ENCODE measurements at regions not wholly inside any gene's neighbourhood (a gene's known extent, or its start where the extent isn't known, plus 50 kb on each side); places are given as distances from the start of the nearest gene placed in this dataset.

- no peak for TF ChIP-seq POLR2AphosphoS5 (IDR thresholded peaks at IDR 0.05)
- no peak for TF ChIP-seq EP300 (IDR thresholded peaks at IDR 0.05)
- TF ChIP-seq POLR2A (IDR thresholded peaks at IDR 0.05): no peak
- no peak for TF ChIP-seq CTCF (IDR thresholded peaks at IDR 0.05)
- no peak overlapping the region for H3K27ac ChIP-seq
- H3K27me3 ChIP-seq: no peaks in the 10 kb centered on the region
- H3K4me1 ChIP-seq: peaks cover 0 to 9% (median 0%) of the 10 kb centered on the region in 3 donors
- H3K4me3 ChIP-seq: no peak overlapping the region
- WGBS, 2 donors (ENCODE audit: low coverage in 1 of 2): 100% methylated on average over 1 of the region's 1 CpG
- no peak for ATAC-seq
- H3K36me3 ChIP-seq: no peaks in the 10 kb centered on the region
- no peaks in the 10 kb centered on the region for H3K9me3 ChIP-seq
Observed at GRCh38 chr2:145034511-145034910, 514.6 kb upstream of the ZEB2 start.

GRCh38 chr2:145033438-145033837, 513.5 kb upstream of the ZEB2 start:
- H3K27ac ChIP-seq: no peak overlapping the region

GRCh38 chr2:145032791-145033190, 512.9 kb upstream of the ZEB2 start:
- Histone ChIP-seq H3K4me1 (no peaks in the 10 kb centered on the region), H3K36me3 (no peaks in the 10 kb centered on the region), H3K4me3 (no peak overlapping the region), H3K27me3 (no peaks in the 10 kb centered on the region), H3K27ac (no peak overlapping the region), H3K9me3 (no peaks in the 10 kb centered on the region)
- TF ChIP-seq EP300 (IDR thresholded peaks at IDR 0.05) (no peak), POLR2AphosphoS5 (IDR thresholded peaks at IDR 0.05) (no peak), CTCF (IDR thresholded peaks at IDR 0.05) (no peak)
- ATAC-seq: no peak
- WGBS, 2 donors (ENCODE audit: low coverage in 1 of 2): 78 to 89% methylated on average over 2 of the region's 2 CpGs

More at GRCh38 chr2:145033438-145033837, 513.5 kb upstream of the ZEB2 start:
- Histone ChIP-seq H3K4me1 (peaks cover 0 to 5% (median 0%) of the 10 kb centered on the region in 3 donors), H3K27me3 (no peaks in the 10 kb centered on the region), H3K4me3 (no peak overlapping the region), H3K36me3 (no peaks in the 10 kb centered on the region), H3K9me3 (no peaks in the 10 kb centered on the region)
- no peak for TF ChIP-seq CTCF (IDR thresholded peaks at IDR 0.05)
- ATAC-seq: no peak
- 93 to 100% methylated on average over 1 of the region's 1 CpG for WGBS, 2 donors (ENCODE audit: low coverage in 1 of 2)

GRCh38 chr2:145029873-145030272, 510.0 kb upstream of the ZEB2 start:
- TF ChIP-seq EP300 (IDR thresholded peaks at IDR 0.05): no peak
- no peak for TF ChIP-seq CTCF (IDR thresholded peaks at IDR 0.05)
- TF ChIP-seq POLR2AphosphoS5 (IDR thresholded peaks at IDR 0.05): no peak
- TF ChIP-seq POLR2A (IDR thresholded peaks at IDR 0.05): no peak
- WGBS, 2 donors (ENCODE audit: low coverage in 1 of 2): 18 to 56% methylated on average over 3 of the region's 3 CpGs

GRCh38 chr2:145029081-145029480, 509.2 kb upstream of the ZEB2 start:
- Histone ChIP-seq H3K4me1 (no peaks in the 10 kb centered on the region), H3K4me3 (no peak overlapping the region), H3K9me3 (no peaks in the 10 kb centered on the region), H3K36me3 (no peaks in the 10 kb centered on the region), H3K27me3 (no peaks in the 10 kb centered on the region), H3K27ac (no peak overlapping the region)
- ATAC-seq: no peak
- 84 to 100% methylated on average over 5 of the region's 5 CpGs for WGBS, 2 donors (ENCODE audit: low coverage in 1 of 2)
- no peak for TF ChIP-seq POLR2AphosphoS5 (IDR thresholded peaks at IDR 0.05)
- TF ChIP-seq POLR2A (IDR thresholded peaks at IDR 0.05): no peak
- TF ChIP-seq CTCF (IDR thresholded peaks at IDR 0.05): no peak
- TF ChIP-seq EP300 (IDR thresholded peaks at IDR 0.05): no peak

More at GRCh38 chr2:145029873-145030272, 510.0 kb upstream of the ZEB2 start:
- H3K27ac ChIP-seq: no peak overlapping the region
- H3K4me3 ChIP-seq: no peak overlapping the region
- no peaks in the 10 kb centered on the region for H3K9me3 ChIP-seq
- no peaks in the 10 kb centered on the region for H3K4me1 ChIP-seq
- ATAC-seq: no peak
- no peaks in the 10 kb centered on the region for H3K36me3 ChIP-seq
- H3K27me3 ChIP-seq: no peaks in the 10 kb centered on the region
